Stimulated activated naive B cell treated with anti-CD40 and anti-IgM and Interleukin-4, amounts not matched to agents 10 μg/mL and 1 μg/mL and 100 μg/mL, for 72 hours (primary cell): ENCODE measurements at regions not wholly inside any gene's neighbourhood (a gene's known extent, or its start where the extent isn't known, plus 50 kb on each side); places are given as distances from the start of the nearest gene placed in this dataset.

ENCODE experiments used
- ATAC-seq, 2 donors: fragments of 150-1000 bp; cut with Tn5 transposase; replicated peaks; 2 replicates each; pipeline ENCODE4 v1.10.0; 2021; ENCODE audit warnings: moderate library complexity in 1 of 2
- DNase-seq: peaks from one replicate; pipeline ENCODE4 v3.0.0; 2021
- H3K27ac Mint-ChIP-seq: one replicate; pipeline ENCODE4 v1.8.0; 2022; ENCODE audit warnings: mild to moderate bottlenecking, mixed read lengths
- H3K27me3 Mint-ChIP-seq, 2 donors: one replicate each; pipeline ENCODE4 v1.8.0; 2022; ENCODE audit warnings: mixed read lengths in 2 of 2
- H3K36me3 Mint-ChIP-seq, 2 donors: one replicate each; pipeline ENCODE4 v1.8.0; 2022; ENCODE audit warnings: mixed read lengths in 2 of 2, mild to moderate bottlenecking in 1 of 2
- H3K4me1 Mint-ChIP-seq, 2 donors: one replicate each; pipeline ENCODE4 v1.8.0; 2022; ENCODE audit warnings: mixed read lengths in 2 of 2, mild to moderate bottlenecking in 1 of 2
- H3K4me3 Mint-ChIP-seq, 2 donors: one replicate each; pipeline ENCODE4 v1.8.0; 2022; ENCODE audit warnings: mild to moderate bottlenecking in 2 of 2, mixed read lengths in 2 of 2, moderate library complexity in 1 of 2
- H3K9me3 Mint-ChIP-seq, 2 donors: one replicate each; pipeline ENCODE4 v1.8.0; 2022; ENCODE audit warnings: mixed read lengths in 2 of 2, mild to moderate bottlenecking in 1 of 2

- Mint-ChIP-seq H3K9me3 (peaks cover 0 to 4% of the 10 kb centered on the region in 2 donors), H3K4me3 (no peak overlapping the region), H3K27ac (no peak overlapping the region), H3K27me3 (no peaks in the 10 kb centered on the region), H3K4me1 (no peaks in the 10 kb centered on the region), H3K36me3 (no peaks in the 10 kb centered on the region)
- DNase-seq = no peak
- ATAC-seq = no peak
Measured at GRCh38 chr4:149009223-149009622, 567.0 kb upstream of the NR3C2 start.

DNA sequence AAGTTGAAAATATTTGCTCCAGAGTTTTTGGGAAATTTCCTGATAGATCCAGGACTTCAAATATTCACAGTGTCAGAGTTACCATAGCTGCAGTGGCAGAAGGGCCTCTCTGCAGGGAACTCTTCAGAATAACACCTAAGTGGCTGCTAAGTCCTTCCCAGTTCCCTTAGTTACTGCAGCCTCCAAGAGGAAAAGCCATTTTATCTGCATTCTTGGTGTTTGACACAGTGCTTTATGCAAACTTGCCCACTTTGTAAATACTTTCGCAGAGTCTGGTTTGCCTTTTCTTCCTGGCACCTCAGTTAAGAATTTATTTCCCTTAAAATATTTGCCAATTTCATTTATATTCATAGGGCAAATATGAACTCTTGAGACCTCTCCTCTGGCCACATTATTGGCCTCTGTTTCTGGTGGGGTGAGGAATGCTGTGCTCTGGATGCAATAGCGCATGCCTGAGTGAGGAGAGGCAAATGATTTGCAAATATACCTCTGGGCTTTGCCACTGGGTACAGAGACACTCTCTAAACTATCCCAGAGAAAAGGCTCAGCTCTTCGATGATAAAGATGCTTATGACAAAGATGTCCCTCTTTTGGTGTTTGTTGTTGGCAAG is 566.3 kb upstream of the NR3C2 start:
- no peak overlapping the region for H3K27ac Mint-ChIP-seq
- H3K36me3 Mint-ChIP-seq = no peaks in the 10 kb centered on the region
- peaks cover 0 to 4% of the 10 kb centered on the region in 2 donors for H3K9me3 Mint-ChIP-seq
- ATAC-seq = no peak
- H3K4me3 Mint-ChIP-seq = no peak overlapping the region
- no peak for DNase-seq
- no peaks in the 10 kb centered on the region for H3K4me1 Mint-ChIP-seq
- no peaks in the 10 kb centered on the region for H3K27me3 Mint-ChIP-seq

DNA sequence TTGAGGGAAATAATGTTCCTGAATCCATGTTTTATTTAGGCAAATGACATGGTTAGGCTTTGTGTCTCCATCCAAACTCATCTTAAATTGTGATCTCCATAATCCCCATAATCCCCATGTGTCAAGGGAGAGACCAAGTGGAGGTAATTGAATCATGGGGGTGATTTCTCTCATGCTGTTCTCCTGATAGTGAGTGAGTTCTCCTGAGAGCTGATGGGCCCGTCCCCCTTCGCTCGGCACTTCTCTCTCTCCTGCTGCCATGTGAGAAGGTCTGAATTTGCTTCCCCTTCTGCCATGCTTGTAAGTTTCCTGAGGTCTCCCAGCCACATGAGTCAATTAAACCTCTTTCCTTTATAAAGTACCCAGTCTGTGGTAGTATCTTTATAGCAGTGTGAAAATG is 563.0 kb upstream of the NR3C2 start:
- Mint-ChIP-seq H3K9me3 (peaks cover 0 to 4% of the 10 kb centered on the region in 2 donors), H3K27me3 (no peaks in the 10 kb centered on the region), H3K36me3 (no peaks in the 10 kb centered on the region), H3K4me3 (no peak overlapping the region), H3K27ac (no peak overlapping the region), H3K4me1 (no peaks in the 10 kb centered on the region)
- ATAC-seq (no peak), DNase-seq (no peak)

DNA sequence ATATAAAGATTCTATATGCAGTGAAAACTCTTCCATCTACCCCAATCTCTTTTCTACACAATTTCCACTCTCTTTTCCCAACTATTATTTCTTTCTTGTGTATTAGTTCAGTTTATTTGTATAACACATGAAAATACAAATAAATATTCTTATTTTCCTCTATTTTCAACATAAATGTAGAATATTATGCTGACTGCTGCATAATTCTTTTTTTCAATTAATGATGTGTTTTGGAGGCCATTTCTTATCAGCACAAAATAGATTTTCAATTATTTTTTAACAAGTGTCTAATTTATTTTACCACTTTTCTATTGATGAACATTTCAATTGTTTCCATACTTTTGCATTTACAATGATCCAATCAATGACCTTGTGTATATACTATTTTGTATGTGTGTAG is 557.7 kb upstream of the NR3C2 start:
- Mint-ChIP-seq H3K4me3 (no peak overlapping the region), H3K4me1 (no peaks in the 10 kb centered on the region), H3K27me3 (no peaks in the 10 kb centered on the region), H3K27ac (no peak overlapping the region), H3K9me3 (peaks cover 0 to 4% of the 10 kb centered on the region in 2 donors), H3K36me3 (no peaks in the 10 kb centered on the region)
- ATAC-seq (no peak), DNase-seq (no peak)

DNA sequence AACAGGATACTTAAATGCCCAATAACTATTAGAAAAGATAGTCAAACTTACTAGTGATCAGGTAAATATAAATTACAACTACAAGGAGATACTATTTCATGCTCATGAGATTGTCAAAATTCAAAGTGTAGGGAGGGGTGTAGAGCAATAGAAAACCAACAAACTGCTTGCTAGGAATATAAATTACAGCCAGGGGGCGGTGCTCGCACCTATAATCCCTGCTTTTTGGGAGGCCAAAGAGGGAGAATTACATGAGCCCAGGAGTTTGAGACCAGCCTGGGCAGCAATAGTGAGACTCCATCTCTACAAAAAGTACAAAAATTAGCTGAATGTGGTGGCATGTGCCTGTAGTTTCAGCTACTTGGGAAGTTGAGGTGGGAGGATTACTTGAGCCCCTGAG is 556.5 kb upstream of the NR3C2 start:
- Mint-ChIP-seq H3K9me3 (peaks cover 0 to 4% of the 10 kb centered on the region in 2 donors), H3K27ac (no peak overlapping the region), H3K4me3 (no peak overlapping the region), H3K36me3 (no peaks in the 10 kb centered on the region), H3K4me1 (no peaks in the 10 kb centered on the region), H3K27me3 (no peaks in the 10 kb centered on the region)
- DNase-seq = no peak
- no peak for ATAC-seq

- DNase-seq (no peak), ATAC-seq (no peak)
- H3K4me1 Mint-ChIP-seq = peaks cover 5 to 14% of the 10 kb centered on the region in 2 donors
- peaks cover 4 to 5% of the 10 kb centered on the region in 2 donors for H3K36me3 Mint-ChIP-seq
- H3K9me3 Mint-ChIP-seq = peaks cover 2 to 4% of the 10 kb centered on the region in 2 donors
- no peak overlapping the region for H3K4me3 Mint-ChIP-seq
- no peaks in the 10 kb centered on the region for H3K27me3 Mint-ChIP-seq
- H3K27ac Mint-ChIP-seq = no peak overlapping the region
Measured at GRCh38 chr4:148986951-148987350, 544.7 kb upstream of the NR3C2 start.

- peaks cover 14 to 16% of the 10 kb centered on the region in 2 donors for H3K4me1 Mint-ChIP-seq
- peaks cover 5 to 7% of the 10 kb centered on the region in 2 donors for H3K36me3 Mint-ChIP-seq
- DNase-seq = no peak
- H3K27ac Mint-ChIP-seq = no peak overlapping the region
- no peak overlapping the region for H3K4me3 Mint-ChIP-seq
- no peak for ATAC-seq
- H3K9me3 Mint-ChIP-seq = peaks cover 2 to 4% of the 10 kb centered on the region in 2 donors
- H3K27me3 Mint-ChIP-seq = no peaks in the 10 kb centered on the region
Measured at GRCh38 chr4:148984951-148985350, 542.7 kb upstream of the NR3C2 start.

DNA sequence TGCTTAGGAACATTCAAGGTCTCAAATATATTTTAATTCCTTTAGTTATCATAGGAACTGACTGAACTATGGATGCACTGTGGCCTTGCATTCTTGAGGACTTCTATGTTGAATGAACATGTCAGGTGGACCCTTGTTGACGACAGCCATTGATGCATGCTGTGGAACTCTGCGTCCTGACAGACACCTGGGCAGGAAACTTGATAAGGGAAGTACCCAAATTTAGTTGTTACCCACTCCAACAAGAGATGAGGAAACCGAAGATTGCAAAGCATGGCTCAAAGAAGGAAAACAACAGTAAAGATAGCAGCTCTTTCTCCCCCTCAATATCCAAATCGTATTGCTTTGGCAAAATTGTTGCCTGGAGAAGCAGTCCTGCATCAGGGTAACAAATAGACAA is 540.0 kb upstream of the NR3C2 start:
- Mint-ChIP-seq H3K4me1 (peaks cover 8 to 23% of the 10 kb centered on the region in 2 donors), H3K4me3 (no peak overlapping the region), H3K36me3 (peaks cover 5 to 7% of the 10 kb centered on the region in 2 donors), H3K9me3 (peaks cover 5 to 8% of the 10 kb centered on the region in 2 donors), H3K27ac (no peak overlapping the region), H3K27me3 (no peaks in the 10 kb centered on the region)
- DNase-seq (no peak), ATAC-seq (peak; percentile 34 to 39)

- Mint-ChIP-seq H3K4me3 (no peak overlapping the region), H3K4me1 (peaks cover 0 to 18% of the 10 kb centered on the region in 2 donors), H3K36me3 (peaks cover 2 to 3% of the 10 kb centered on the region in 2 donors), H3K27me3 (no peaks in the 10 kb centered on the region), H3K9me3 (peaks cover 4% of the 10 kb centered on the region in 2 donors), H3K27ac (no peak overlapping the region)
- DNase-seq = no peak
- no peak for ATAC-seq
Measured at GRCh38 chr4:148980782-148981480, 538.7 kb upstream of the NR3C2 start.

GRCh38 chr4:148978301-148978700 is 536.1 kb upstream of the NR3C2 start:
- Mint-ChIP-seq H3K27ac (no peak overlapping the region), H3K27me3 (no peaks in the 10 kb centered on the region), H3K36me3 (peaks cover 0 to 3% of the 10 kb centered on the region in 2 donors), H3K4me1 (peaks cover under 1 to 18% of the 10 kb centered on the region in 2 donors), H3K9me3 (peaks cover 4% of the 10 kb centered on the region in 2 donors), H3K4me3 (no peak overlapping the region)
- DNase-seq (no peak), ATAC-seq (no peak)

DNA sequence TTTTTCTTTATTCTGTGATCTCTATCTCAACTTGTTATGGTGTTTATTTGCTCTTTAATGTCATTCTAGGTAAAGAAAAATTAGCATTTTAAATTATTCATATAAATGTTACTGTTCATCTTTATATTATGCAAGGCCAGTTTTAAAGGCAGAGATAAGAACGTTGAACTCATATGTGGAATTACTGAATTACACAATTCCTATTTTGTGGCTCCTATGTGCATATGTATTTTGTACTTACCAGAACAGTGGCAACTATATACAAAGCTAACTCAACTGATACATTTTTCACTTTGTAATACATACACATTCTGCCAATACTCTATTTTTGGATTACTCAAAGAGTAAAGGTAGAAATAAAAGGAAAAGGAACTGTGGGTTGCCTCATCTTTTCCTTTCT is 533.2 kb upstream of the NR3C2 start:
- ATAC-seq (no peak), DNase-seq (no peak)
- no peak overlapping the region for H3K4me3 Mint-ChIP-seq
- H3K4me1 Mint-ChIP-seq = peaks cover 12 to 13% of the 10 kb centered on the region in 2 donors
- peaks cover under 1 to 1% of the 10 kb centered on the region in 2 donors for H3K36me3 Mint-ChIP-seq
- H3K9me3 Mint-ChIP-seq = peaks cover 8 to 9% of the 10 kb centered on the region in 2 donors
- H3K27me3 Mint-ChIP-seq = no peaks in the 10 kb centered on the region
- no peak overlapping the region for H3K27ac Mint-ChIP-seq

GRCh38 chr4:148965080-148965479 is 522.9 kb upstream of the NR3C2 start:
- Mint-ChIP-seq H3K36me3 (no peaks in the 10 kb centered on the region), H3K27ac (no peak overlapping the region), H3K27me3 (peaks cover 0 to 4% of the 10 kb centered on the region in 2 donors), H3K4me1 (peaks cover 0 to 3% of the 10 kb centered on the region in 2 donors), H3K9me3 (no peaks in the 10 kb centered on the region), H3K4me3 (no peak overlapping the region)
- DNase-seq (no peak), ATAC-seq (no peak)

- H3K4me1 Mint-ChIP-seq = peaks cover 0 to 3% of the 10 kb centered on the region in 2 donors
- no peaks in the 10 kb centered on the region for H3K9me3 Mint-ChIP-seq
Measured at GRCh38 chr4:148964456-148964855, 522.2 kb upstream of the NR3C2 start.

DNA sequence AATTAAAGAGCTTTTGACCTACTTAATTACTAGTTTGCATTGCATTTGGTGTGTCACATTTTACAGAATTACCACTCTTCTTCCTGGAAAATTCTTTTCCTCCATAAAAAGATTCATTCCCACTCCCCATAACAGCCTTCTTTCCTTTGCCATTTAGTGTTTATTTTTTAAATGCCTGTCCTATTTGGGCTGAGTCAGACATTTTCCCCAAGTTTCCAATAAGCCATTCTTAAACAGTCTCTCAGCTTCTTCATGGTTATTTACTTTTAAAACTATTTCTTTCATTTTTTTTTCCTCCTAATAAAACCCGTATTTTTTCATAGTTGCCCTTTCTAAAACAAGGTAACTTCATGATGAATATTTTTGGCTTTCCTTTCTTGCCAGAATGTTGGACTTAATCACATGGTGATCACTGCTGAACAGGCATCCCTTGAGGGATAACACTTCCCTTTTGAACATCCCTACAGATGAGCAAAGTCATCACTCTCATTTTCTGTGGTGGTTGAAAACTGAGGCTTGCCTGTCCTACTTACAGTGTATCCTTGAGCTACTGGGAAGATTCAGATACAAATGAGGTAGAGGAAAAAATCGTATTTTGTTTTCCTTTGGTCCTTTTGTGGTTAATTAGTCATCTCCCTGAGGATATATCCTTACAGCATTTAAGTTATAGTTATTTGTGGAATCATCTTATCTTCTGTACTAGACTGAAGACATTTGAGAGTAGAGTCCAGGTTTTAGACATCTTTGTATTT is 520.5 kb upstream of the NR3C2 start:
- H3K36me3 Mint-ChIP-seq = no peaks in the 10 kb centered on the region

More at GRCh38 chr4:148964456-148964855, 522.2 kb upstream of the NR3C2 start:
- no peak for DNase-seq
- Mint-ChIP-seq H3K36me3 (no peaks in the 10 kb centered on the region), H3K4me3 (no peak overlapping the region), H3K27me3 (peaks cover 0 to 4% of the 10 kb centered on the region in 2 donors), H3K27ac (no peak overlapping the region)
- no peak for ATAC-seq

More for the DNA sequence above, 520.5 kb upstream of the NR3C2 start:
- DNase-seq (no peak), ATAC-seq (no peak)
- H3K4me3 Mint-ChIP-seq = no peak overlapping the region
- H3K27me3 Mint-ChIP-seq = peaks cover 0 to 4% of the 10 kb centered on the region in 2 donors
- H3K4me1 Mint-ChIP-seq = peaks cover 0 to 3% of the 10 kb centered on the region in 2 donors
- no peak overlapping the region for H3K27ac Mint-ChIP-seq
- H3K9me3 Mint-ChIP-seq = no peaks in the 10 kb centered on the region
